OCI-LY1 (cell line): ENCODE measurements at regions not wholly inside any gene's neighbourhood (a gene's known extent, or its start where the extent isn't known, plus 50 kb on each side); places are given as distances from the start of the nearest gene placed in this dataset.

Source experiments
- CTCF ChIP-seq: fragments of 200-600 bp; sonication (generic), shearing (Covaris generic); IDR thresholded peaks from 2 replicates; pipeline ENCODE4 v1.5.1; 2017; ENCODE audit warnings: mild to moderate bottlenecking, antibody characterized with exemption, low read length, moderate library complexity, mixed read lengths
- EZH2 ChIP-seq: fragments of 200-600 bp; sonication (generic), shearing (Covaris generic); IDR thresholded peaks from 2 replicates; pipeline ENCODE4 v1.8.0; 2017; ENCODE audit warnings: borderline replicate concordance, mixed run types, mild to moderate bottlenecking, antibody characterized with exemption, low read length, moderate library complexity, mixed read lengths

- TF ChIP-seq CTCF (no peak), EZH2 (no peak)
These were observed 56.6 kb upstream of the DRD2 start for GRCh38 chr11:113531575-113532451.
